ENCODE measurements at regions not wholly inside any gene's neighbourhood (a gene's known extent, or its start where the extent isn't known, plus 50 kb on each side); places are given as distances from the start of the nearest gene placed in this dataset.

DNA sequence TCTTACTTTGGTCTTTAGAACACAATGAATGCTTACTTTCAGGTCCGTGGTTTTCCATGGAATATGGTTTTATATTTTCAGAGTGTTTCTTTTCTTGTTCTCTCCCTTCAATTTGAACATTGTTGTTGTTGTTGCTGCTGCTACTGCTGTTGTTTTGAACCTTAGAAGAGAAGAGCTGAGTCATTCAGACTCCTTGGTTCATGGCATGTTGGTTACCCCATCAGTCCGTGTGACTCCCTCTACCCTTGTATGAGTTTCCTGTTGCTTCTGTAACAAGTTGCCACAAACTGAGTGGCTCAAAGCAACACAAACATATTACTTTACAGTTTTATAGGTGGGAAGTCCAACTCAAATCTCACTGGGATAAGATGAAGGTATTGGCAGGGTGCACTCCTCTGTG is 511.0 kb downstream of the INSC start:
- DNase-seq: no peak

GRCh38 chr11:15627560-15627959 is 512.8 kb downstream of the INSC start:
- no peak for DNase-seq

DNA sequence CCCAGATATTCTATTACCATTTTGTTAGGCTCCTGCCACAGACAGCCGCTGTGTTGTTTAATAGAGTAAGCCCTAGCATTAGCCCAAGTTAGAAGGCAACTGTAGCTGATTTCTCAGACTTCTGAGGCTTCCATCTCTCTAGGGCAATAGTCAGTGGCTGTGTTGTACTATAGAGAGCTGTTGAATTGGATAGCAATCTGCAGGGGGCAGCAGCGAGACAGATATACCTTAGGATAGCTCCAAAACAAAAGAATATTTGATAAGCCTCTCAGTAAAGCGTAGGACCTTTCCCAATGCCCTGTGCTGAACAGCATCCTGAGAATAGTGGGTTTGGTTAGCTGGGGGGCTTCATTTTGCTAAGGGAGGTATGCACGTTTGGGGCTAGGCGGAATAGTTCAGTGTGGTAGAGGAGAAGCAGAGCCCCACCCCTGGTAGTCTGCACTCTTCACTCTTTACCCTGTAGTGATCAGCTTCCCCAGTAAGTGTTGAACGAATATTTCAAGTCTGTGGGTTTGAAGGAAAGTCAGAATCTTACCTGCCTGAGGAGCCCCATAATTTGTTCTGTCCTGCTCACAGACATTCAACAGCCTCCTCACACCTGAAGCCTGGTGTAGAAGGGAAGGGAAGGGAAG is 515.1 kb downstream of the INSC start:
- no peak for DNase-seq

- DNase-seq: no peak
These were observed 516.2 kb downstream of the INSC start for GRCh38 chr11:15630896-15631295.

- DNase-seq: no peak
These were observed 520.8 kb downstream of the INSC start for GRCh38 chr11:15635521-15635920.

GRCh38 chr11:15636521-15637089 is 521.9 kb downstream of the INSC start:
- DNase-seq: no peak

DNA sequence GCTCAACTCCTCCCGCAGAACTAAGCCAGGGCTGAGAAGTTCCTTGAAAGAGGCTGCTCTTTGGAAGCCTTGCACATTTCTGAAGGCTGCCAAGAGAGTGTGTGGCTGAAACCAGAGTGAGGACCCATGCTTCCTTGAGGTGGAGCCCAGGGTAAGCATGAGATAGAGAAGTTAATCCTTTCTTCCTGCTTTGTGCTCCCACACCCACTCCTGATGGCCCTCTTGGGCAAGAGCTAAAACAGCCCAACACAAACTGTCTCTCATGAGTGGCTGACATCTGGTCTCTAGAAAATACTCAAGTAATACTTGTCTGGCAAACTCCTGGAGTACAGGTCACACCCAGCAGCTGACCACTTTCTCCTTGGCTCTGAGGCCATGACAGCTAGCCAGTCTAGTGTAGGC is 523.7 kb downstream of the INSC start:
- no peak for DNase-seq

GRCh38 chr11:15640318-15640717 is 525.6 kb downstream of the INSC start:
- DNase-seq: no peak

DNA sequence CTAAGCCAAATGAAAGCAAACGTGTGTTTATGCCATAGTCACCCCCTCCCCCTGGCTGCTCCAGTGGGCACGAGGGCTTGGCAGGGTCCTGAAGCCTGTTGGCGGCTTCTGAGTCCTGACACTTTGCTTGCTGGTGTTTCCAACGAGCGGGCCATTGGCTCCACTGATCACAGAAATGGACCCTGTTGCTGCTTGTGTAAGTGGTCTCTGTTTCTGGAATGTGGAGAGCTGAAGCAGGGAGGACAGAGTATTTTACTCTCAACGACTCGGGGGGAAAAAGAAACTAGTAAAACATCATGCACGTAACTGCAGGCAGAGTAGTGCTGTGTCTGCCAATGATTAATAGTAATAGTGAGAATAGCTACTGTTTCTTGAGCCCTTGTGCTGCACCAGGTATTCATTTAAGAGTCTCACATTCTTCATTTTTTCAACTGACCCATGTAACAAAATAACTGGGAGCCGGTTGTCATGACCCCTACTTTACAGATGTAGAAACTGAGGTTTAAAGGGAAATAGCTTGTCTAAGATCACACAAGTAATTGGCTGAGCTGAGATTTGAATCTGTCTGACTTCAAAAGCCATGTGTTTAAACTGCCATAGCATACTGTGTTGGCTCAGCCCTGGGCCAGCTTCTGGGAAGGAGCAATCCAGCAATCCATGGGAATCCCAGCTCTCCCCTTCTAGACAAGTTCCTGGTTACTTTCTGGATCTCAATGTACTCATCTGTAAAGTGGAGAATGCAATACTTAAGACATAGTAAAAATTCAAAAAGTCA is 526.7 kb downstream of the INSC start:
- DNase-seq: no peak

DNA sequence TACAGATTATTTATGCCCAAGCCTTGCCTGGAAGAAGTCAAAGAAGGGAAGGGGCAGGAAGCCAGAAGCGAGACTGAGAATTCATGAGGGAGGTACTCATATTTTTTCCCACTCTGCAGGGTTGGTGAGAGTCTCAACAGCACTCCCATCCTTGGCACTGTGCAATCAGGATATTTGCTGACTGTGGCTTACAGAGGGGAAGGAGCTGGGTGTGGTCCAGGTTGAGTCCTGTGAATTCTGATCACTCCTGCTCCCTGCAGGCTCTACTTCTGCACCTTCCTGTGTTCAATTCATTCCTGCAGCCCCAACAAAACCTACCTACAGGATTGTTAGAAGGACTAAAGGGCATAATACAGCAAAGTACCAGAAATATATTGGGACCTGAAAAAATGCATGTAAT is 530.5 kb downstream of the INSC start:
- DNase-seq: no peak

DNA sequence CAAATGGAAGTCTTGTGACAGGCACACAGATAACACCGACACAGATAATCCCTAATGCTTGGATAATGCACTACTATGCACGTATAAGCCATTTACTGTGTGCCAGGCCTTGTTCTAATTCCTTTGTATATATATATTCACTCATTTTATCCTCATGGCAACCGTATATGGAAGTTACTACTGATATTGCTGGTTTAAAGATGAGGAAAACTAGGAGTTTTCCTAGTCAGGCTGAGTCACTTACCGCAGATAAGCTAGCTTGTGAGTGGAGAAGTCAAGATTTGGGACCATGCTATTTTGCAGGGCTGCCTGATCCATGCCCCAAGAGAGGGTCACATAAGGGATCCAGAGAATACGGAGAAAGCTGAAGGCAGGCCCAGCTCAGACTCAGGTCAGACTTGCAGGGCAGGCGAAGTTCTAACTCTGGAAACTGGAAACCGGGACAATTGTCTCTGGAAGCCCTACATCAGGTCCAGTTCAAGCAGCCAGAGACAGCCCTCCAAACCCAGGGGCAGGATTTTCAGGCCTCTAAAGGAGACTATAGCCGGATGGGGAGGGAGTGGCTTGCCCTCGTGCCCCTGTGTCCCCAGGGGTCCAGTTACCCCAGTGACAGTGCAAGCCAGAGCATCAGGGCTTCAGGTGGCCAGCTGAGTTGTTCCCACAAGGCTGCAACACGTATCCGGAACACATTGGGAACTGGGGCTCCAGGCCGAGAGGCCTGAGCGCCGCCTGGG is 534.8 kb downstream of the INSC start:
- no peak for DNase-seq

DNA sequence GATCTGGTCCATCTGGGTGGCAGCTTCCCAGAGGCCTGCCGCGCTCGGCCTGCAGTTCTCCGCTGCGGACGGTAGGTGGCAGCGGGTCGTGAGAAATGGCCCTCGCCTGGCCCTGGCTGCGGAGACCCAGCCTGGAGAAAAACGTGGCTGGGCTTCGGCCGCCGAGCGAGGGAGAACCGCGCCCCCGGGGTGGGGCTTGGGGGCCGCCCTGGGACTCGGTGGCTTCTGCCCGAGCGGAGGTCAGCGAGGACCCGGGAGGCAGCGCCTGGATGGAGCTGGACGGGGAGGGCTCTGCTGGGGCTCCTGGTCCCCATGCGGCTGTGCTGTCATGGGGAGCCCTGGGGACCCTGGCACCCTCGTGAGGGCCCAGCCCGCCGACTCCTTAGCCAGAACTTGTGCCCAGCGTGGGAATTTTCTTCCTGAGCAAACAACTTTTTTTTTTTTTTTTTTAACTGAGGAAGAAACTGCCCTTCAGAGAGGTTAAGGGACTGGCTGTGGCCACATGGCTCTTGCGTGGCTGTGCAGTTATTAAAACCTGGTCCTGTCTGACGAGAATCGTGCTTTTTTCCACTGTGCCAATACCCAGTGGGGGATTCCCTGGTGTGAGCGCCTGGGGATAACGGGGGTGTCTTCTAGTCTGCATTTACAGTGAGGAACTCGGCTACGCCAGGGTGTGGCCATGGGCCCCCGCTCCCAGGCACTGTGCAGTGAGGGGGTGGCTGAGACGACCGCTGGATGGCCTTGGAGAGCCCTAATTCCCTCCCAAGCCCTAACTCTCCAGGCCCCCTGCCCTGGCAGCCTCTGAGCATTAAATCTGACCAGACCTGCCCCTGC is 535.6 kb downstream of the INSC start:
- DNase-seq: peak; percentile 10 to 57 (median 40)

- no peak for DNase-seq
These were observed 536.3 kb downstream of the INSC start for GRCh38 chr11:15651033-15651432.

- DNase-seq: no peak
These were observed 537.1 kb downstream of the INSC start for GRCh38 chr11:15651816-15652215.

DNA sequence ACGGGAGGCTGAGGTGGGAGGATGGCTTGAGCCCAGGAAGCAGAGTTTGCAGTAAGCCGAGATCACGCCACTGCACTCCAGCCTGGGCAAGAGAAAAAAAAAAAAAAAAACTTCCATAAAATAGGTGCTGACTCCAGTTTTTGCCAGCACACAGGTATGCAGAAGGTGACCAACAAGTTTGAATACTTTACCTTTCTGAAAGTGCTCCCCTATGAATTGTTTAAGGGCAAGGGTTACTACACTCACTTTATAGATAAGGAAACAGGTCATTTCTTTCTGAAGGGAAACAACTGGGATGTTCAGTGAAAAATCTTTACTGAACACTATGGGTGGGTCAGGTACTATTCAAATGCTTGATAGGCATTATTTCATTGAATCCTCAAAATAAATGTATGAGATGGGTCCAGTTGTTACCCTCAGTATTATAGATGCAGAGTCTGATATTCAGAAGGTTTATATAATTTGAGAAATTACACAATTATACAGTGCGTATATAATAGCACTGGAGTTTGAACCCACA is 538.5 kb downstream of the INSC start:
- DNase-seq: no peak

DNA sequence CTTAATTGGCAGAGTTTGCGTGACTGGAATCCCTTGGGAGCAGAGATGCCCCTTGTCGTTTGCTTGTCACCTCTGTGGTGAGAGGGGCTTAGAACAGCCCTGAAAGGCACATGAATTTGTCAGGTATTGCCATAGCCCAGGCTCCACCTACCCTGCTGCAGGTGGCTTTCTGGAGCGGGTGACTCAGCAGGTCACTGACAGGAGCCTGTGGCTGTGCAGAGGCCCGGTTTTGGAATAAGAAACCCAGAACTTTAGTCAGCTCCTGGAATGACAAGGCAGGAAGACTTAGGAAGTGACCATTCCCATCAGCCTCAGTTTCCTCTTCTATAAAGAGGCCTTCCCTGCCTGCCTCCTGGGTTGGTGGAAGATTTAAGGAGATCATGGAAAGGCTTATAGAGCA is 539.7 kb downstream of the INSC start:
- no peak for DNase-seq

- no peak for DNase-seq
These were observed 540.8 kb downstream of the INSC start for GRCh38 chr11:15655552-15655951.

GRCh38 chr11:15657264-15657663 is 542.5 kb downstream of the INSC start:
- no peak for DNase-seq

DNA sequence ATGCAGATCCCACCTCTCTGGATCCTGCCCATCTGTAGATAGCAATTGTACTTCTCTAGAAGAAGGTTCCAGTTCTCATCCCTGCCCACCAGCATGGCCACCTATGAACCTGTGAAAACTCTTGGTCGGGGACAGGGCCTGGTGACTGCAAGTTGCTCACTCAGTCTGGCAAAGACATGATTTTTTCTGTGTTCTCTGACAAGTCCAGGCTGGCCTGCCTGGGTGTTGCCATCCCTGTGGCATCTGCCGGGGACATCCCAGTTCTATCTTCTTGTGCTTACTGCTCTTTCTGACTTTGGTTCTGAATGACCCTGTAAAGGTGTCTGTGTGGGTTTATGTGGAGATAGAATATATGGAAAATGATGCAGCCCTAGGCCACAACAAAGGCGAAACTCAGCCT is 545.8 kb downstream of the INSC start:
- no peak for DNase-seq

GRCh38 chr11:15662285-15662684 is 547.6 kb downstream of the INSC start:
- DNase-seq: no peak

GRCh38 chr11:15663777-15664218 is 549.1 kb downstream of the INSC start:
- DNase-seq: no peak

DNA sequence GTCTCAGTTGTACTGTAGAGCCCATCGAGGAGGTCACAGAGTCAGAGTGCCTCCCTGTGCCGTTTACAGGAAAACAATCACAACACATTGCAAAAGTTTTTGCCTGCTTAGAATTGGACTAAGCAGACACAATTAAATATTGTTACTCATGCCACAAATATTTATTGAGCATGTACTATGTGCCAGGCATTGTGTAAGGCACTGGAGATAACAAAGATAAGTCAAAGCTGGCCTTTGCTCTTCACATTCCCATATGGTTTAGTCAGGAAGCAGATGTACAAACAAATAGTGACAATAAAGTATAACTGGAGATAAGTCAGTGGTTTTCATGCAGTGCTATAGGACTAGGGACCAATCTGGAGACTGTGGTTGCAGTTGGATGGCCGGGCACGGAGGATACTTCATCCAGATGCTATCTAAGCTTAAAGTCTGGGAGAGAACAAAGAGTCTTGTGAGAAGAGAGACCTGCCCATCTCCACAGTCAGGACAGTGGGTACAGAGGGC is 550.7 kb downstream of the INSC start:
- DNase-seq: no peak

Measured in stimulated activated naive CD4-positive, alpha-beta T cell (primary cell).